NCI-H748 (cell line): ENCODE measurements at regions not wholly inside any gene's neighbourhood (a gene's known extent, or its start where the extent isn't known, plus 50 kb on each side); places are given as distances from the start of the nearest gene placed in this dataset.
"Not testable (repeated sequence)": the region's sequence is repeated elsewhere in the genome, so short reads cannot be mapped to it uniquely, and the experiment has no call there.

ENCODE experiments used
- DNase-seq: peaks from one replicate; lab custom pipeline; 2025; ENCODE audit not compliant: unreplicated experiment; lab: John Stamatoyannopoulos, UW

DNA sequence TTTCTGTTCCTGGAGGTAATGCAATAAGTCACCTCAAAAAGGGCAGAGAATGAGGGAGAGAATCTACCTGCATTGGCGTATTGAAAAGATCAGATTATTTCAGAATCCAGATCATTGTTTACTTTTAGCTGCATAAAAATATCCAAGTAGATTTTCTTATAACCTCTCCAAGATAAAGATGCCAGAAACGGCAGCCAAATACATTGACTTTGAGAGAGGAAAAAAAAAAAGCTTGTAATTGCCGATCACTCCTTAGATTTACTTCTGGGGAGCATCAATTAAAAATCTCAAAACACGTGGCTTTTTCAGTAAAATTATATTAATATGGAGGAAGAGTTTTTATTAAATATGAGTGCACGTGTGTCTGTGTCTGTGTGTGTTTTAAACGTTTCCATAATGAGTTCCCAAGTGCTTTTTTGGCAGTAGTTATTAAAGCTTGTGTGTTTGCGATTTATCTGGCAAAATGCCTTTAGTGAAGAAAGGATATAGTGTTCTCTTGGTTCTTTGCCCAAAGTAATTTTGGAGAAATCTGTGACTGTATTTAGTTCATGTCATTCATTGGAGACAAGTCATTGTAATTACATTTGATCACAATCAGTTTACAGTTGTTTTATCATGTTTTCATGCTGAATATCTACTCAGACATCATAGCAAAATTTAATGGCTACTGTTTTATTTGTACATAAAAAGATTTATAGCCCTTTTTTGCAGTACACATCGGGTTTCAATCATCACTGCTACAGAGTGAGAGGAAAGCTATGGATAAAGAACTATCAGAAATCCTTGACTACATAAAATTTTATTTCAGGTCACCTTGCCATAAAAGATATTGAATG is 176.1 kb downstream of the TM9SF2 start:
- peak; percentile 63 for DNase-seq

DNA sequence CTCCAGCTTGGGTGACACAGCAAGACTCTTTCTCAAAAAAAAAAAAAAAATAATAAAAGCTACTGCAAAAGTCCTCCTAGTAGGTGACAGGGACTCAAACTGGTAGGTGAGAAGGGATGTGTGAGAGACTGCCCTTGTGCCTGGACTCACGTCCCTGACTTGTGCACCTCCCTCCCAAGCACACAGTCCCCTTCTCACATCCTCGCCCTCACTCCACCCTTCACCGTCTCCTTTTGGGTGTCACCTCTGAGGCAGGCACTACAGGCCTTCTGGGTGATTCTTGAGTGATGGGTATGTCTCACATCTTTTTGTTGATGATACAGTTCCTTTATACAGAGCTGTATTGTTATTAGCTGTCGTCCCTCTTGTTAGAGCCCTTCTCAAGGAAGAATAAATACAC is 170.5 kb downstream of the TM9SF2 start:
- DNase-seq, result no peak

DNA sequence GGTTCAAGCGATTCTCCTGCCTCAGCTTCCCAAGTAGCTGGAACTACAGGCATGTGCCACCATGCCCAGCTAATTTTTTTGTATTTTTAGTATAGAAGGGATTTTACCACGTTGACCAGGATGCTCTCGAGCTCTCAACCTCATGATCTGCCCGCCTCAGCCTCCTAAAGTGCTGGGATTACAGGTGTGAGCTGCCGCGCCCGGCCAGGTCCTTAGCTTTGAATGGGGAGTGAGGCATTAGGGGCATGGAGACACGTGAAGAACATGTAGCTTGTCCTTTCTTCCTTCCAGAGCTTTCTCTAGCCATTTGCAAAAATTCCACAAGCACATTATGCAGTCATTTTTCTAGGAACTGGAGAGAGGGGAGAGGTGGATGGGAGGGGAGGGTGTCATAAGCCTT is 167.8 kb downstream of the TM9SF2 start:
- not testable (repeated sequence) for DNase-seq

DNA sequence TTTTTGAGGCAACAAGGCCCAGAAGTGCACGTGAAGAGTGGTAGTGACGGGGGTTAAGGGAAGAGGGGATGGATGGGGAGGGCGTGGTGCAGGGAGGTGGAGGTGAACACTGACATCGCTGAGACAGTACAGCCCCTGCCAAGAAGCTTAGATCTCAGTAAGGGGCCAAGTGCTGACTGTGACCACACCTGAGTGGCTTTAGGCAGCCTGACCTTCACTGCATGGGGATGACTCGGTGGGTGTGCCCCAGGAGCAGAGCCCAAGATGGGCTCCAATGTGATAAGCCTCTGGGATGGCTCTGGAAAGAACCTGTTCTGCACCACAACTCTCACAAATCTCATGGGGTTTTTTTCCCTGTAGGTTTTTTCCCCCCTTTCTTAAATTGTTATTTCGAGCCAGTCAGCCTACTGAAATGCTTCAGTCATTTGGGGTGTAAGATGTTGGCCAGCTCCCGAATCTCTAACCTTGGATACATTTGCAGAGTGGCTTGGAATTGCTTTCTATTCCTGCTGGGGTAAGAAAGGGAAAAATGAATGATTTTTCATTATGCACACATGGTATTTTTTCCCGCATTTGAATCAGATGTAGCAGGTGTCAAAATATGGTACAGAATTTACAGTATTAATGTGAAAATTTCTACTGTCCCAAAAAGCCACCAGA is 165.0 kb downstream of the TM9SF2 start:
- no peak for DNase-seq

DNA sequence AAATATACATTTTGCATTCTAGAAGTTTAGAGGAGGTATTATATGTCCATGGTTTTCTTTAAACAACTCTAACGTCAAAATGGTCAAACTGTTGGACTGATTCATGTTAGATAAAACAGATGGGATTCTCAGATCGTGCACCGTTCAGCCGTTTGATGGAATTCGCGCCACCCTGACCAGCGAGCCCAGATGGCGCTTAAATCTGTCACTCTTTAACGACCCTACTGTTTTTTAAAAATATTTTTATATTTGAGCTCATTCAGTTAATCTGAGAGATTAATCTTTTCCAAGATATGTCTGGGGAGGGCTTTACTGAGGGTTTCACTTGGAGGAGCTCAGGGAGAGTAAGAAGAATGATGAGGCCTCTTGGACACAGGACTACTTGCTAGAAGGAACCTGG is 164.4 kb downstream of the TM9SF2 start:
- no peak for DNase-seq

DNA sequence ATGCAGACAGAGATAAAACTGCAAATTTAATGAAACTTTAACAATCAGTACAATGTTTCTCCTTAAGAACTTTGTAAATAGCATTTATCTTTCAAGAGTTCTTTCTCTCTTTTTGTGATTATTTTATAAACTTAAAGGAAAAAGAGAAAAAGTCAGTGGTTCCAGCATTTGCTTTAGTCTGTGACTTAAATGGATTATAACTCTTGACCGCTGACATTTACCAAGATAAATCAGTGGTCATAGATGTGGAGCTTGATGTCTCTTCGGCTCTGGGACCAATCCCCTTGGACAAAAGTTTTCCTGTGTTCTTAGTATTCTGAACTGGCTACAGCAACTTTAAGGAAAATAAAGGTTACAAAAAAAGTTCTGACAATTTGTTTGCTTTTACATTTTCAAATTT is 162.6 kb downstream of the TM9SF2 start:
- DNase-seq, result no peak

DNA sequence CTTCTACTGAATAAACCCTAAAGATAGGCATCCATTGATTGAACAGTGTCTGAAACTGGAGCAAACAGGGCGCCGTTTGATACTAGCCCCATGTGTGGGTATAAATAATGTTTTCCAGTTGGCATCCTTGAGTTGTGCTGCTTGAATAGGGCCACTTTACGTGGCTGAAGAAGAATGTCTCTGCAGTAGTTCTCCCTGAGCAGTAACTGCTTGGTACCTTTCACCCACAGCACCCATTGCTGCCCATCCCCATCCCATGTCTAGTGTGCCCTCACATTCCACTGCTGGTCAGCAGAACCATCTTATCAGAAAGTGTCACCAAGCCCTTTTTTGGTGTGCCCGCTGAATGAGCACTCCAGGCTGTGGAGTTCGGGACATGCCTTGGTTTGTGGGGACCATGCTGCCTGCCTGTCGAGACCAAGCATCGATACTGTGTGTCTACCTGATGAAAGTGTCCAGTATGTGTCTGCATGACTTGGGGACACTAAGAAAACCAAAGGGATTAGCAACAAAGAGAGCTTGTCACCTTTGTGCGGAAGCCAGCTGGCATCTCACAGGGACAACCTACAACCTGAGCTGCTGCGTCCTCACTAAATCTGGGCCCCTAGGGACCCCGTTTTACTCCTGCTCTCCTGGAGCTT is 162.0 kb downstream of the TM9SF2 start:
- DNase-seq, result no peak

DNA sequence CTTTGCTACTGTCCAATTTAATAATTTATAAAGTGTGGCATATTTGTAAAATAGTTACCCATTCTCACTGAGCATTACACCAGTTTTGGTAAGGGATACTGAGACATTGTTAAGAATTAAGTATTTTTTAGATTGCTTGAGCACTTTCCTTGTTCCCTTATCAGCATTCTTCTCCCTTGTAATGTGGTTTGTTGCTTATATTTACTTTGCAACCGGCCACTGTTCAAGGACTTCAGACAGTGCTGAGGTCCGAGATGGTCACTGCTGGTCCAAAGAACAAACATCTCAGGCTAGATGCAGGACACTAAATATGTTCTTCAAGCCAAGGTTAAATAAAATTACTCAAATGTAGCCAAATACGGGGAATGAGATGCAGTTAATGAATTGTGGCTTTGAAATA is 161.4 kb downstream of the TM9SF2 start:
- DNase-seq, result no peak

DNA sequence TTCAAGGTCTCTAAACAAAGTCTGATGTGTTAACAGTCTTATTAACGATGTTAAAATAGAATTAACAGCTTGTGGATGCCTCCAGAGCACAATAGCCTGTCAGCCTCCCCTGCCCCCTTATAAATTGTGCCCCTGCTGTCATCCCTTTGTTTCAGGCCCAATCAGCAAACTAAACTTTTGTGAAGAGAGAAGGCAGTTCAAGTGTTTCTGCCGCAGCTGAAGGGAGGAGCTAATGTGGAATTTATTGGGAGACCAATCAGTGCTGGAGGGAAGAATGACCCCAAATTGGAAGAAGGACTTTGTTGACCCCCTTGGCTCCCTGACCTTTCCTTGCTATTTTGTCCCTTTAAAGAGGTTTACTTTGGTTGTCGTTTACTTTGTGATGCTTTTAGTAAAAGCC is 160.5 kb downstream of the TM9SF2 start:
- peak; percentile 68 for DNase-seq

DNA sequence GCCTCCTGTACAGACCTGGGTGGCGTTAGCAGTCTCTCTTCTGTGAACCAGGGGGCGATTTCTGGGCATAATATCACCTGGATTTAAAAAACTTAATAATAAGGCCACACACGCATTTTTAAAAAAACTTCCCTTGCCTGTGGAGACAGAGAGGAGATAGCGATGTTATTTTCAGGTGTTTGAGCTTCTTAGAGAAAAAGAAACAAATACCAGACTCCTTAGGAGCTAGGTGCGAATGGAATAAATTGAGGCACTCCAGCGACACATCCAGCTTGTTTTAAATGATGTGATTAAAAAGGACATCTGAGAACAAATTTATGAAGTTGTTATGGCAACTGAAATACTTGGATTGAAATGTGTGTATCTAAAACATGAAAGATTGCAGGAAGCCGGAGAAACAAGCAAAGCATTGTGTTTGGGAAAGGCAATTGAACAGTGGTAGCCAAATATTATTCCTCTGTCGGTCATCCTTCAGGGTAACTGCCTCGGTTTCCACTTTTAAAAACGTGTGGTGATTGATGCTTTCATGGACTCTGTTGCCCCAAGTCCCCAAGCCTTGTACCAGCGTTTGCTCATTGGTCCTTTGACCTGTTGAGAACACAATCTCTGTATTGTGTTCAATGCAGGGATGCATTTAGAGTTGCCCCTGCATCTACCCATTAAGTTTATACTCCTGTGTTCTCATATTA is 158.7 kb downstream of the TM9SF2 start:
- DNase-seq, result peak; percentile 84

DNA sequence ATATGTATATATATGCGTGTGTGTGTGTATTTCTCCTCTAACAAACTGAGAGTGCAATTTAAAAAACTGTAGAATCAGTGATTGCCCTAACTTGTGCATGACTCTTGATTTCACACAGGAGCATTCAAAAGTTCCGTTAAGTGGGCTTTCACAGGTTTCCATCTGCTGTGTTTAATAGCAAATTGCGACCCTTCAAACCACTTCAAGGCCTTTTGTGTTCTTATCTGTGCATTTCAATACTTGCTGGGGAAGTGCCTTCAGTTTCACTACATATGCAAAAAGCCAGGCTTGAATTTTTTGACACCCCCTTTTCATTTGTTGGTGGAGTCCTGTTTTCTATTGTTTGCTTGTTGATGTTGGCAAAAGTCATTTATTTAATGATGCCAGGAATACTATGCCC is 158.0 kb downstream of the TM9SF2 start:
- DNase-seq, result peak; percentile 85

DNA sequence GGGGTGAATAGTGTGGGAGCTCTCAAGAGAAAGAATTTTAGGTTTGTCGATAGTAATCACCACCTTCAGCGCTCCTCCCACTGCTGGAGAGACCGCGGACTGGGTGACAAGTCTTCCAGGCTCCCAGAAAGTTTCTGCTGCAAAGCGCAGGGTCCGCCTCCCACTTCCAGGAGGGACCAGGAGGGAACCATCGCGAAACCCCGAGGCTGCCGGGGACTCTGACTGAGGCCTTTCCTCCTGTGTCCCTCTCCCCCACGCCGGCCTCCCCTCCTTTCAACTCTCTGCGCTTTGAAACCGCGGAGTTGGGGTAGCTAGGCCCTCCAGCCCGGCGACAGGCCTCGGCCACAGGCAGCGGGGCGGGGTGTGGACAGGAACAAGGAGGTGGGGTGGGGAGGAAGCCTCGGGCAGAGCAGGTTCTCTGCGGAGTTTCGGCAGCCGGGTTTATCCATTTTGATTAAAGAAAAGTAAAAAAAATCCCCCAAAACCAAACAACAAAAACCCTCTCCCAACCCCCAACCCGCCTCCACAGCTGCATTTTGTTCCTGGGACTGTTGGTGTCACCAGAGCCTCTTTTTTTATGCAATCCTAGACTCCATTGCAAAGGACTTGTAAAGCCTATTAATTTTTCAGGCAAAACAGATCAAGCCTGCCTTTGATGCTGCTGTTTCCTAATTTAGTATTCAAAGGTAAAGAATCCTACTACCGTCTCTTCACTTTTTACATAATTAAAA is 157.2 kb downstream of the TM9SF2 start:
- peak; percentile 94 for DNase-seq

DNA sequence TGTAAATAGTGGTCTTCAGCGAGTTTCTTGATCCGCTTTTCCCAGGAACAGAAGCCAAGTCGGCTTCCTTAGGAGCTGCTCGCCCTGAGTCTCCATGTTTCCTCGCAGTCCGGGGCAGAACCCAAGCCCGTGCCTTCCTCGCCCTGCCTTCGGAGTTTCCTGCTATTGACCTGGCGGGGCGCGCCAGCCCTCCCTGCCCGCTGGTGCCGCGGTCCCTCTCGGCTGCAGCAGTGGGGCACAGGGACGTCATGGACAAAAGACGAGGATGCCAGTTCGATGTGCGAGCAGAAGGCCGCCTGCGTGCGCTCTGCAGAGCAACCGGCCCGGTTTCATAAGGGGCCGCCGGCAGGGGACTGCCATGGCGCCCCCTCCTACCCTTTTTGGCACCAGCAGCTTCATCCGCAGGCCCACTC is 156.6 kb downstream of the TM9SF2 start:
- peak; percentile 89 for DNase-seq

DNA sequence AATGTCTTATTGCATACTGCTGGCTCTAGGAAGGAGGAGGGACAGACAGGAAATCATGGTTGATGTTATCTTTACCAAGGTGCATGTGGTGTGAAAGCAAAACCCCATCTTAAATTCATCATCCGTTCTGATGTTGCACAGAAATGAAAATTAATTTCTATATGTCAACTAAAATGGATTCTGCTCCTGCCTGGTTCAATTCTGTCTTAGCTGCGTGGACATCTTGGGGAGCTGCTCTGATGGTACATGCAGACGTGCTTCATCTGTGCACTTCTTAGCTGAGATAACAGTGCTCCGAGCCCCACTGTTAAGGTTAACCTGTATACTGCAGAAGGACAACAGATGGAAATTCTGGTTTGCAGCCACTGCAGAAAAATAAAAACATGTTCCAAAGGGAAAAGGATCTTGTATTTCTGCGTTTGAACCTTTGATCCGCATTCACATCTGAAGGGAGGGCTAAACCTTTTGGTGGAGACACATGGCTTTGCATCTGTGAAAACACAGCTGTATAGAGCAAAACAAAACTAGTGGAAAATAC is 155.6 kb downstream of the TM9SF2 start:
- peak; percentile 76 for DNase-seq

DNA sequence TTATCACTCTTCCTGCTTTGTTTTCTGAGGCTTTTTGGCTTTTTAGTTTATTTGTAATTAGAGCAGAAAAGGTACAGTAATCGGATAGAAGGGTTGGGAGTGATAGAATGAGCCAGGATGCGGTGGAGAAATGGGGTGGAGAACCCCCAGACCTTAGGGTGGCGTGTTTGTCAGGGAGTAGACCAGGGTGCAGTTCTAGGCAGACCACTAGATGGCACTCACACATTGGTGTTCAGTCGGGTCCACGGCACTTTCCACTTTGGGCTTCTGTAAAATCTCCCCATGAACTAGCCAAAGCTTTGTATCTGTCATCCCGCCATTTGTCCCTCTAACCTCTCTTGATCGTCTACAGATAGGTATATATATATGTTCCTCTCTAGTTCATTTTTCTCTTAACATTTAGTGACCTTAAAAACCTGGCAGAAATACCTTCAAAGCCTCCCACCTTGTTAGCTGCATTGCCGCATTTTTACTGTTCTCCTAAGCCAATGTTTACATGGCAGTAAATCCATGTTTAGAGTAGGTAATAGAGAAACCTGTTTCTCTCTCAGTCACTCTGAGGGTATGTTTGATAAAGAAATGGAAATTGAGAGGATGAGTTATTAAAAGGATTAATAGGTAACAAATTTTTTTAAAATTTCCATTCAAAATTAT is 154.9 kb downstream of the TM9SF2 start:
- DNase-seq, result peak; percentile 86

DNA sequence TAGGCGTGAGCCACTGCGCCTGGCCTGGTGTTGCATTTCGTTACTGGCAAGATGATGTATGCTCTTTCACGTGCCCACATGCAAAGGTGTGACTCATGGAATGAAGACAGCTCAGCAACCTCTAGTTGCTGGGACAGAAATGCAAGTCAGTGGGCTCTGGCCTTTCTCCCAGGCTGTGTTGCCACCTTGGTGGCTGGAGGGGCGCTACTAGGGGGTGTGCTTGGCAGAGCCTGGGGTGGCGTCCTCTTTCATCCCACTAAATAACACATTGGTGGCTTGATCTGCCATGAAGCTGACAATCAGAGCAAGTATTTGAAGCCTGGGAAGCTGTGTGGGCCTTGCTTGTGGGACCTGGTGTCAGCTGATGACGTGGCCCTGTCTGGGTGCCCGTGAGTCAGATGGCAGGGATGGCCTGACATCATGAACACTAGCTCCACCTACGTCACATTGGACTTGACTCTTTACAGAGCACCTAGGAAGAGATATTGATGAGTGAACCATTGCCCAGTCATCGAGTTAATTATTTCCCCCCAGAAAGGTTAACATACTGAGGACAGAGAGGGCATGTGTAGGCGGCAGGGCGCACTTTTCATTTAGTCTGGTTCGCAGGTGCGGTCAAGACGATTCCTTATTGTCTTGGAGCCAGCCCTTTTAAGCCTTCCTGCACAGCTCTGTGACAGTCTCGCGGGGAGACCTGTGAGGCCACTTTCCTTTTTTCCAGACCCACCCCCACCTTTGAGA is 154.2 kb downstream of the TM9SF2 start:
- no peak for DNase-seq

DNA sequence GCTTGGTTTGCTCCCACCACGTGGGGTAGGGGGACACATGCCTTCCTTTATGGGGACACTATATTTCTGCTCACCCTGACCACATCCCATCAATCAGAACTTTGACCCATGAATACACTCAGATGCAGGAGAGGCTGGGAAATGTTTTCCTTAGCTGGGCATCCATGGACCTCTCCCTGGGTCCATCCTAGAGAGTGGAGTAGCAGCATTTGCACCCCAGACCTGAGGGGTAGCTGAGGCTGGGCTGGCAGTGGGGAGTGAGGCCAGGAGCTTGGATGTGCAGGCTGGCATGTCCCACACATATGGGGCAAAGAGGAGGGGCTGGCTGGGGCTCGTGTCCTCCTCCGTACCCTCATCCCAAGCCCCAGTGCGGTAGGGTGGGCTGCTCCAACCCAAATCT is 152.8 kb downstream of the TM9SF2 start:
- no peak for DNase-seq

DNA sequence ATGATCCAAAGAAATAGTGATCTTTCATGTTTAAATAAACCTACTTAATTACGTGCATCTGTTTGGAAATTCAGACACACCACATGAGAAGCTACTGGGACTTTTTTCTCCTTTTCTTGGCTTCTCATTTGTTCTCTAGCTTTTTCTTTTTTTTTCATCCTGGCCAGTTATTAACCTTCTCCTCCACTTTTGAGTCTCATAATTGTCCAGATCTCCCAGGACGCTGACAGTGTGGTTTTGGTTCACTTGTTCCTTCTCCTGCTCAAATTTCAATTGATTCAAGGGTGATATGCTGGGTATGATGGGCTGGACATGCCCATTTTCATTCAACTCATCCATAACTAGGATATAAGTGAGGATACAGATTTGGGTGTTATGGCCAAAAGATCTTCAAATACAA is 152.3 kb downstream of the TM9SF2 start:
- no peak for DNase-seq

DNA sequence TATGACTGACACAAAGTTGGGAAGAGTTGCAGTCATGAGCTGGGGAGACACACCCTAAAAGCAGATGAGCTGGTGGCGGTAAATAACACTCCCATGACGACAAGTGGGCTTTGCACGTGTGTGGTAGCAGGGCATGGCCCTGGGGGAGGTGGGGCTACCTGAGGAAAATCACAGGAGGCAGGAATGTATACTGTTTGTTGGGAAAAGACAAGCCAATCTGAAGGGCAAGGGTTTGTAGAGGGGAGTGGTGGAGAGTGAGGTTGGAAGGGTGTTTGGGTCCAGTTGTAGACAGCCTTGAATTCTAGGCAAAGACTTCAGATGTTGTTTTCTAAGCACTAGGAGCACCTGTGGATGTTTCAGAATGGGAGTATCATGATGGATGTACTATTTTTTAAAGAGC is 151.6 kb downstream of the TM9SF2 start:
- DNase-seq, result no peak
